Activated naive CD4-positive, alpha-beta T cell treated with anti-CD3 and anti-CD28 coated beads, Interleukin-2, amount 50 U/mL, for 72 hours (primary cell): ENCODE measurements at regions not wholly inside any gene's neighbourhood (a gene's known extent, or its start where the extent isn't known, plus 50 kb on each side); places are given as distances from the start of the nearest gene placed in this dataset.

Experiments used
- ATAC-seq, 2 donors: fragments of 150-1000 bp; cut with Tn5 transposase; 2 replicates each; pipeline ENCODE4 v1.10.0; 2021; ENCODE audit warnings: mild to moderate bottlenecking in 2 of 2, moderate library complexity in 2 of 2
- DNase-seq, 2 donors: peaks; one replicate each; pipeline ENCODE4 v3.0.0; 2021 to 2022; ENCODE audit warnings: low spot score in 2 of 2
- H3K27ac Mint-ChIP-seq, 2 donors: one replicate each; pipeline ENCODE4 v1.8.0; 2022; ENCODE audit warnings: mild to moderate bottlenecking in 2 of 2, mixed read lengths in 2 of 2
- H3K36me3 Mint-ChIP-seq, 2 donors: one replicate each; pipeline ENCODE4 v1.8.0; 2022; ENCODE audit warnings: mixed read lengths in 2 of 2
- H3K9me3 Mint-ChIP-seq, 2 donors: one replicate each; pipeline ENCODE4 v1.8.0; 2022; ENCODE audit warnings: mixed read lengths in 2 of 2

- H3K36me3 Mint-ChIP-seq = no peaks in the 10 kb centered on the region
- DNase-seq (no peak), ATAC-seq (no peak)
- peaks cover 16 to 19% of the 10 kb centered on the region in 2 donors for H3K9me3 Mint-ChIP-seq
- H3K27ac Mint-ChIP-seq = no peak overlapping the region
Measured at GRCh38 chr13:62046512-62046911, 630.9 kb upstream of the PCDH20 start.

GRCh38 chr13:62043600-62043999, 628.0 kb upstream of the PCDH20 start:
- no peak overlapping the region for H3K27ac Mint-ChIP-seq
- no peaks in the 10 kb centered on the region for H3K36me3 Mint-ChIP-seq
- peaks cover 11 to 16% of the 10 kb centered on the region in 2 donors for H3K9me3 Mint-ChIP-seq
- no peak for DNase-seq
- no peak for ATAC-seq

- ATAC-seq = no peak
- DNase-seq = no peak
- Mint-ChIP-seq H3K27ac (no peak overlapping the region), H3K9me3 (peaks cover 18 to 21% of the 10 kb centered on the region in 2 donors), H3K36me3 (no peaks in the 10 kb centered on the region)
Measured at GRCh38 chr13:62040806-62041205, 625.2 kb upstream of the PCDH20 start.

- no peak for ATAC-seq
- DNase-seq = no peak
- Mint-ChIP-seq H3K9me3 (peaks cover 18 to 21% of the 10 kb centered on the region in 2 donors), H3K36me3 (no peaks in the 10 kb centered on the region), H3K27ac (no peak overlapping the region)
Measured at GRCh38 chr13:62040078-62040477, 624.4 kb upstream of the PCDH20 start.

- DNase-seq (no peak), ATAC-seq (peak in 1 of 2 donors; percentile 71)
- Mint-ChIP-seq H3K36me3 (peaks cover 0 to under 1% of the 10 kb centered on the region in 2 donors), H3K27ac (no peak overlapping the region), H3K9me3 (peaks cover 12 to 16% of the 10 kb centered on the region in 2 donors)
Measured at GRCh38 chr13:62038214-62038613, 622.6 kb upstream of the PCDH20 start.

- peaks cover 12 to 19% of the 10 kb centered on the region in 2 donors for H3K9me3 Mint-ChIP-seq
Measured at GRCh38 chr13:62035981-62036380, 620.3 kb upstream of the PCDH20 start.

GRCh38 chr13:62033934-62034333, 618.3 kb upstream of the PCDH20 start:
- Mint-ChIP-seq H3K27ac (no peak overlapping the region), H3K9me3 (peaks cover 9 to 16% of the 10 kb centered on the region in 2 donors), H3K36me3 (peaks cover 0 to 4% of the 10 kb centered on the region in 2 donors)
- DNase-seq = no peak
- ATAC-seq = no peak

More at GRCh38 chr13:62035981-62036380, 620.3 kb upstream of the PCDH20 start:
- Mint-ChIP-seq H3K36me3 (peaks cover 0 to 4% of the 10 kb centered on the region in 2 donors), H3K27ac (no peak overlapping the region)
- ATAC-seq (no peak), DNase-seq (no peak)

- Mint-ChIP-seq H3K27ac (no peak overlapping the region), H3K9me3 (peaks cover 5% of the 10 kb centered on the region in 2 donors), H3K36me3 (no peaks in the 10 kb centered on the region)
- no peak for DNase-seq
- ATAC-seq = no peak
Measured at GRCh38 chr13:62022369-62022768, 606.7 kb upstream of the PCDH20 start.

- Mint-ChIP-seq H3K9me3 (peaks cover 4 to 5% of the 10 kb centered on the region in 2 donors), H3K36me3 (no peaks in the 10 kb centered on the region), H3K27ac (no peak overlapping the region)
- DNase-seq (no peak), ATAC-seq (no peak)
Measured at GRCh38 chr13:62019858-62020257, 604.2 kb upstream of the PCDH20 start.

GRCh38 chr13:62014299-62014698, 598.6 kb upstream of the PCDH20 start:
- Mint-ChIP-seq H3K27ac (no peak overlapping the region), H3K36me3 (no peaks in the 10 kb centered on the region), H3K9me3 (peaks cover 0 to 3% of the 10 kb centered on the region in 2 donors)
- ATAC-seq (no peak), DNase-seq (no peak)

- ATAC-seq = no peak
- peaks cover 3 to 7% of the 10 kb centered on the region in 2 donors for H3K9me3 Mint-ChIP-seq
- no peaks in the 10 kb centered on the region for H3K36me3 Mint-ChIP-seq
- no peak overlapping the region for H3K27ac Mint-ChIP-seq
- no peak for DNase-seq
Measured at GRCh38 chr13:62003452-62003851, 587.8 kb upstream of the PCDH20 start.

- H3K9me3 Mint-ChIP-seq = peaks cover 21% of the 10 kb centered on the region in 2 donors
Measured at GRCh38 chr13:61994174-61994573, 578.5 kb upstream of the PCDH20 start.

GRCh38 chr13:61989978-61990377, 574.3 kb upstream of the PCDH20 start:
- no peak for DNase-seq
- no peak for ATAC-seq
- H3K36me3 Mint-ChIP-seq = no peaks in the 10 kb centered on the region
- H3K27ac Mint-ChIP-seq = no peak overlapping the region
- H3K9me3 Mint-ChIP-seq = peaks cover 8 to 9% of the 10 kb centered on the region in 2 donors

More at GRCh38 chr13:61994174-61994573, 578.5 kb upstream of the PCDH20 start:
- no peak for ATAC-seq
- no peak for DNase-seq
- Mint-ChIP-seq H3K27ac (no peak overlapping the region), H3K36me3 (peaks cover 0 to 8% of the 10 kb centered on the region in 2 donors)

- ATAC-seq (no peak), DNase-seq (no peak)
- no peak overlapping the region for H3K27ac Mint-ChIP-seq
- peaks cover under 1% of the 10 kb centered on the region in 2 donors for H3K9me3 Mint-ChIP-seq
- no peaks in the 10 kb centered on the region for H3K36me3 Mint-ChIP-seq
Measured at GRCh38 chr13:61988810-61989209, 573.2 kb upstream of the PCDH20 start.

- no peak for DNase-seq
- peaks cover 9 to 13% of the 10 kb centered on the region in 2 donors for H3K9me3 Mint-ChIP-seq
- ATAC-seq = no peak
- no peak overlapping the region for H3K27ac Mint-ChIP-seq
- H3K36me3 Mint-ChIP-seq = no peaks in the 10 kb centered on the region
Measured at GRCh38 chr13:61975001-61975400, 559.4 kb upstream of the PCDH20 start.

- Mint-ChIP-seq H3K9me3 (no peaks in the 10 kb centered on the region), H3K27ac (no peak overlapping the region), H3K36me3 (no peaks in the 10 kb centered on the region)
- ATAC-seq (no peak), DNase-seq (no peak)
Measured at GRCh38 chr13:61965756-61966155, 550.1 kb upstream of the PCDH20 start.

- H3K36me3 Mint-ChIP-seq = no peaks in the 10 kb centered on the region
- no peak overlapping the region for H3K27ac Mint-ChIP-seq
- ATAC-seq = peak in 1 of 2 donors; percentile 48
- DNase-seq = no peak
- H3K9me3 Mint-ChIP-seq = peaks cover 4 to 5% of the 10 kb centered on the region in 2 donors
Measured at GRCh38 chr13:61960981-61961380, 545.3 kb upstream of the PCDH20 start.

- H3K36me3 Mint-ChIP-seq = no peaks in the 10 kb centered on the region
- DNase-seq (no peak), ATAC-seq (no peak)
- no peak overlapping the region for H3K27ac Mint-ChIP-seq
- H3K9me3 Mint-ChIP-seq = peaks cover 0 to 2% of the 10 kb centered on the region in 2 donors
Measured at GRCh38 chr13:61954092-61954491, 538.4 kb upstream of the PCDH20 start.
